ENCODE measurements at regions not wholly inside any gene's neighbourhood (a gene's known extent, or its start where the extent isn't known, plus 50 kb on each side); places are given as distances from the start of the nearest gene placed in this dataset.

- Histone ChIP-seq H3K4me3 (no peak overlapping the region), H3K27ac (ENCODE audit: low read depth in 1 of 2, low read length in 1 of 2) (no peak overlapping the region), H3K36me3 (ENCODE audit: control insufficient read depth in 4 of 4, insufficient read depth in 4 of 4, low read length in 4 of 4) (no peaks in the 10 kb centered on the region), H3K27me3 (ENCODE audit: control insufficient read depth in 3 of 3, insufficient read depth in 3 of 3, low read length in 2 of 3) (no peaks in the 10 kb centered on the region), H3K9me3 (ENCODE audit: control insufficient read depth in 4 of 4, insufficient read depth in 3 of 4, low read length in 3 of 4) (peaks cover 0 to 3% (median 0%) of the 10 kb centered on the region in 4 donors), H3K9ac (ENCODE audit: insufficient read depth in 1 of 2, low read length in 2 of 2) (no peak overlapping the region), H3K4me1 (ENCODE audit: control insufficient read depth in 5 of 5, insufficient read depth in 5 of 5, low read length in 5 of 5) (no peaks in the 10 kb centered on the region)
- 80 to 90% methylated on average over 11 of the region's 11 CpGs for WGBS, 2 donors
- TF ChIP-seq CTCF (IDR thresholded peaks at IDR 0.05; ENCODE audit: control extremely low read depth, extremely low read depth) = no peak
- no peak for ATAC-seq (ENCODE audit: insufficient read depth, low FRiP score)
- DNase-seq = no peak
Observed at GRCh38 chr12:125538401-125539199, 473.4 kb downstream of the AACS start.

GRCh38 chr12:125540580-125541204 is 475.5 kb downstream of the AACS start:
- no peak for TF ChIP-seq CTCF (IDR thresholded peaks at IDR 0.05; ENCODE audit: control extremely low read depth, extremely low read depth)
- H3K4me3 ChIP-seq = no peak overlapping the region
- H3K4me1 ChIP-seq (ENCODE audit: control insufficient read depth in 5 of 5, insufficient read depth in 5 of 5, low read length in 5 of 5) = no peaks in the 10 kb centered on the region
- no peaks in the 10 kb centered on the region for H3K36me3 ChIP-seq (ENCODE audit: control insufficient read depth in 4 of 4, insufficient read depth in 4 of 4, low read length in 4 of 4)
- H3K9me3 ChIP-seq (ENCODE audit: control insufficient read depth in 4 of 4, insufficient read depth in 3 of 4, low read length in 3 of 4) = peaks cover 0 to 5% (median 0%) of the 10 kb centered on the region in 4 donors
- 63 to 72% methylated on average over 5 of the region's 5 CpGs for WGBS, 2 donors
- no peak overlapping the region for H3K27ac ChIP-seq (ENCODE audit: low read depth in 1 of 2, low read length in 1 of 2)
- no peaks in the 10 kb centered on the region for H3K27me3 ChIP-seq (ENCODE audit: control insufficient read depth in 3 of 3, insufficient read depth in 3 of 3, low read length in 2 of 3)
- no peak for DNase-seq
- no peak for ATAC-seq (ENCODE audit: insufficient read depth, low FRiP score)
- H3K9ac ChIP-seq (ENCODE audit: insufficient read depth in 1 of 2, low read length in 2 of 2) = no peak overlapping the region

GRCh38 chr12:125544960-125545359 is 479.7 kb downstream of the AACS start:
- Histone ChIP-seq H3K9me3 (ENCODE audit: control insufficient read depth in 4 of 4, insufficient read depth in 3 of 4, low read length in 3 of 4) (peaks cover 0 to 4% (median 0%) of the 10 kb centered on the region in 4 donors), H3K27me3 (ENCODE audit: control insufficient read depth in 3 of 3, insufficient read depth in 3 of 3, low read length in 2 of 3) (no peaks in the 10 kb centered on the region), H3K4me3 (no peak overlapping the region), H3K9ac (ENCODE audit: insufficient read depth in 1 of 2, low read length in 2 of 2) (no peak overlapping the region), H3K27ac (ENCODE audit: low read depth in 1 of 2, low read length in 1 of 2) (no peak overlapping the region), H3K4me1 (ENCODE audit: control insufficient read depth in 5 of 5, insufficient read depth in 5 of 5, low read length in 5 of 5) (no peaks in the 10 kb centered on the region), H3K36me3 (ENCODE audit: control insufficient read depth in 4 of 4, insufficient read depth in 4 of 4, low read length in 4 of 4) (no peaks in the 10 kb centered on the region)
- ATAC-seq (ENCODE audit: insufficient read depth, low FRiP score) = no peak
- DNase-seq = no peak
- TF ChIP-seq CTCF (IDR thresholded peaks at IDR 0.05; ENCODE audit: control extremely low read depth, extremely low read depth) = no peak
- 67 to 78% methylated on average over 3 of the region's 3 CpGs for WGBS, 2 donors
